Neural progenitor cell (in vitro differentiated cells): ENCODE measurements at regions not wholly inside any gene's neighbourhood (a gene's known extent, or its start where the extent isn't known, plus 50 kb on each side); places are given as distances from the start of the nearest gene placed in this dataset.

Experiments
- DNase-seq: peaks from one replicate; pipeline ENCODE4 v3.0.0-alpha.2; 2016; ENCODE audit warnings: low spot score
- H2AFZ ChIP-seq: fragments of 200-600 bp; sonication (generic); replicated peaks from 2 replicates; pipeline ENCODE4 v1.6.1; 2016; ENCODE audit warnings: antibody characterized with exemption
- H3F3A ChIP-seq: fragments of 200-600 bp; sonication (generic); 2 replicates; pipeline ENCODE4 v1.6.1; 2016; ENCODE audit warnings: antibody characterized with exemption, low read depth
- H3K27ac ChIP-seq: fragments of 200-600 bp; sonication (generic); 2 replicates; pipeline ENCODE4 v1.5.1; 2016; ENCODE audit warnings: mild to moderate bottlenecking
- H3K27me3 ChIP-seq: fragments of 200-600 bp; sonication (generic); 2 replicates; pipeline ENCODE4 v1.6.1; 2016; ENCODE audit warnings: mild to moderate bottlenecking, moderate library complexity
- H3K36me3 ChIP-seq: fragments of 200-600 bp; sonication (generic); 2 replicates; pipeline ENCODE4 v1.5.1; 2016
- H3K4me1 ChIP-seq: fragments of 200-600 bp; sonication (generic); 2 replicates; pipeline ENCODE4 v1.6.1; 2016; ENCODE audit warnings: mixed run types
- H3K4me2 ChIP-seq: fragments of 200-600 bp; sonication (generic); 2 replicates; pipeline ENCODE4 v1.6.1; 2016
- H3K4me3 ChIP-seq: fragments of 200-600 bp; sonication (generic); 2 replicates; pipeline ENCODE4 v1.5.1; 2016
- H3K79me2 ChIP-seq: fragments of 200-600 bp; sonication (generic); 2 replicates; pipeline ENCODE4 v1.6.1; 2016; ENCODE audit warnings: low read depth
- H3K9ac ChIP-seq: fragments of 200-600 bp; sonication (generic); 2 replicates; pipeline ENCODE4 v1.6.1; 2016
- H3K9me3 ChIP-seq: fragments of 200-600 bp; sonication (generic); 2 replicates; pipeline ENCODE4 v1.5.1; 2016; ENCODE audit warnings: low read depth
- H4K20me1 ChIP-seq: fragments of 200-600 bp; sonication (generic); 2 replicates; pipeline ENCODE4 v1.6.1; 2016; ENCODE audit warnings: low read depth
- H3K27ac Mint-ChIP-seq: 3 replicates; pipeline ENCODE4 v1.8.0; 2021; ENCODE audit warnings: mixed read lengths
- H3K27me3 Mint-ChIP-seq: 2 replicates; pipeline ENCODE4 v1.8.0; 2022; ENCODE audit warnings: low read depth, mild to moderate bottlenecking, inconsistent platforms, moderate library complexity, mixed read lengths; ENCODE audit not compliant: insufficient read depth
- H3K36me3 Mint-ChIP-seq: 3 replicates; pipeline ENCODE4 v1.8.0; 2021; ENCODE audit warnings: mixed read lengths
- H3K4me1 Mint-ChIP-seq: 3 replicates; pipeline ENCODE4 v1.8.0; 2021; ENCODE audit warnings: mixed read lengths
- H3K4me3 Mint-ChIP-seq: 3 replicates; pipeline ENCODE4 v1.8.0; 2021; ENCODE audit warnings: mild to moderate bottlenecking, moderate library complexity, mixed read lengths
- H3K9me3 Mint-ChIP-seq: 3 replicates; pipeline ENCODE4 v1.8.0; 2020; ENCODE audit warnings: mixed read lengths
- CTCF ChIP-seq: fragments of 200-600 bp; sonication (generic); IDR thresholded peaks from 2 replicates; pipeline ENCODE4 v1.5.1; 2017; ENCODE audit warnings: antibody characterized with exemption, mild to moderate bottlenecking
- EZH2 ChIP-seq: fragments of 200-600 bp; sonication (generic); IDR thresholded peaks from 2 replicates; pipeline ENCODE4 v1.6.1; 2017; ENCODE audit warnings: antibody characterized with exemption, mild to moderate bottlenecking, moderate library complexity
- EZH2phosphoT487 ChIP-seq: fragments of 200-600 bp; sonication (generic); IDR thresholded peaks from 2 replicates; pipeline ENCODE4 v1.6.1; 2017; ENCODE audit warnings: antibody characterized with exemption

DNA sequence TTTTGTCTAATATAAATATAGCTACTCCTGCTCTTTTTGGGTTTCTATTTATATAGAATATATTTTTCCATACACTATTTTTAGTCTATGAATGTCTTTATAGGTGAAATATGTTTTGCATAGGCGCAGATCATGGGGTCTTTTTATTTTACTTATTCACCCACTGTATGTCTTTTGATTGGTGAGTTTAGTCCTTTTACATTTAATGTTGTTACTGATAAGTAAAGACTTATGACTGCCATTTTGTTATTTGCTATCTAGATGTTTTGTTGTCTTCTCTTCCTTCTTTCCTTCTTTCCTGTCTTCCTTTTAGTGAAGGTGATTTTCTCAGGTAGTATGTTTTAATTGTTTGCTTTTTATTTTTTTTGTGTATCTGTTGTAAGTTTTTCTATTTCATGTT lies 276.8 kb upstream of the CNTNAP2 start:
- DNase-seq: no peak
- Mint-ChIP-seq H3K36me3 (no peaks in the 10 kb centered on the region), H3K27ac (no peak overlapping the region), H3K27me3 (no peaks in the 10 kb centered on the region), H3K4me3 (no peak overlapping the region), H3K9me3 (no peaks in the 10 kb centered on the region), H3K4me1 (no peaks in the 10 kb centered on the region)
- H3K9ac ChIP-seq: no peak overlapping the region
- H3K79me2 ChIP-seq: no peaks in the 10 kb centered on the region
- no peak overlapping the region for H2AFZ ChIP-seq
- TF ChIP-seq EZH2 (no peak), CTCF (no peak), EZH2phosphoT487 (no peak)
- no peaks in the 10 kb centered on the region for H3K9me3 ChIP-seq
- H4K20me1 ChIP-seq: no peaks in the 10 kb centered on the region
- no peaks in the 10 kb centered on the region for H3F3A ChIP-seq
- no peaks in the 10 kb centered on the region for H3K36me3 ChIP-seq
- no peaks in the 10 kb centered on the region for H3K4me1 ChIP-seq
- H3K27me3 ChIP-seq: no peaks in the 10 kb centered on the region
- H3K4me2 ChIP-seq: no peak overlapping the region
- no peak overlapping the region for H3K27ac ChIP-seq
- no peak overlapping the region for H3K4me3 ChIP-seq

DNA sequence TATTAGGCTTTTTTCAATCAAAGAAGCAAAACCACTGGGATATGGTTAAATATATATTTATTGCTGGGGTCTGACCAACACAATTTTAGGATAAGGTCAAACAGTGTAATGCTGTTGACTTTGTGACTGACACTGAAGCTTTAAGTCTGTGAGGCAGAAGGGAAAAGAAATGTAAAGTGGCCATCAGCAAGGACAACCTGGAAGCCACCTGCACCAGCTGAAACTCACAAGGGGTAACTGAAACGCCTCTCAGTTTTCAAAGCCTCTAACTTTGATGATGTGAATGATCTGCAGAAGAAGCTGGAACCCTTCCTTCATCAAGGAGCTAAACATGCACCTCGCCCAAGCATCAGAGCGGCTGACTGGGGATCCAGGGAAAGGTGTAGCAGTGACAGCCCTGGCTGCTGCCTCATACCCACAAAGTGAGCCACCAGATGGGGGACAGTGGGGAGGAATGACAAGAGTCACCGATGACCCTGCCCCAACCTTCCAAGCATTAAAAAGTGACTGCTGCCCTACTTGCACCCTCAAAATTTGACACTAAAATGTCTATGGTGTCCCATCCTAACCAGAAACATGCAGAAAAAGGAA lies 284.9 kb upstream of the CNTNAP2 start:
- no peak for DNase-seq
- no peaks in the 10 kb centered on the region for H3K36me3 ChIP-seq
- H3K79me2 ChIP-seq: no peaks in the 10 kb centered on the region
- H3K9me3 ChIP-seq: no peaks in the 10 kb centered on the region
- no peaks in the 10 kb centered on the region for H3K27me3 ChIP-seq
- no peak for TF ChIP-seq EZH2phosphoT487
- no peak for TF ChIP-seq EZH2
- TF ChIP-seq CTCF: no peak
- no peaks in the 10 kb centered on the region for H3K4me1 ChIP-seq
- no peaks in the 10 kb centered on the region for H3K4me1 Mint-ChIP-seq
- no peak overlapping the region for H3K27ac ChIP-seq
- no peak overlapping the region for H3K4me3 Mint-ChIP-seq
- H3F3A ChIP-seq: no peaks in the 10 kb centered on the region
- H3K9ac ChIP-seq: no peak overlapping the region
- H3K4me2 ChIP-seq: no peak overlapping the region
- H3K27ac Mint-ChIP-seq: no peak overlapping the region
- H2AFZ ChIP-seq: no peak overlapping the region
- no peak overlapping the region for H3K4me3 ChIP-seq
- H4K20me1 ChIP-seq: no peaks in the 10 kb centered on the region
- no peaks in the 10 kb centered on the region for H3K27me3 Mint-ChIP-seq
- no peaks in the 10 kb centered on the region for H3K36me3 Mint-ChIP-seq
- H3K9me3 Mint-ChIP-seq: no peaks in the 10 kb centered on the region

DNA sequence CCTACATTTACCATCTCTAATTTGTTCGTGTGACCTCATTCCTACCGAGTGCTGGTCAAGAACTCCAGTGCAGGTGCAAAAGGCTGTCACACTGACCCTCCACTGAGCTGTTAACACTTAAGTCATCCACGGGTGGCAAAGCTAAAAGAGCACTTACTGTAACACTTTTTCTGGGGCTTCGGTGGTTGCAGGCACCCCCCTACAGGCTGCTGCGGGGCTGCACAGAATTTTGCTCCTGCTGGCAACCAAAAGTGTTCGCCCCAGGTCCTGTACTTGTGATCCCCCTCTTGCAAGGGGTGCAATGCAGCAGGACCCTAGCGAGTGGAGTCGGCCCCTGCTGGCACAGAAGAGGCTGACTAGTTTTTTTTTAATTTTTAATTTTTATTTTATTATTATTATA lies 298.9 kb upstream of the CNTNAP2 start:
- Histone ChIP-seq H3K27ac (no peak overlapping the region), H3K9me3 (no peaks in the 10 kb centered on the region), H3K4me2 (no peak overlapping the region), H2AFZ (no peak overlapping the region), H3K4me1 (no peaks in the 10 kb centered on the region), H3K4me3 (no peak overlapping the region), H4K20me1 (no peaks in the 10 kb centered on the region), H3K9ac (no peak overlapping the region), H3K27me3 (no peaks in the 10 kb centered on the region), H3K79me2 (no peaks in the 10 kb centered on the region), H3K36me3 (no peaks in the 10 kb centered on the region), H3F3A (no peaks in the 10 kb centered on the region)
- DNase-seq: no peak
- TF ChIP-seq EZH2phosphoT487 (no peak), CTCF (no peak), EZH2 (no peak)
- no peak overlapping the region for H3K4me3 Mint-ChIP-seq
- H3K36me3 Mint-ChIP-seq: no peaks in the 10 kb centered on the region
- H3K27me3 Mint-ChIP-seq: peaks cover 3% of the 10 kb centered on the region
- no peaks in the 10 kb centered on the region for H3K4me1 Mint-ChIP-seq
- H3K27ac Mint-ChIP-seq: no peak overlapping the region
- H3K9me3 Mint-ChIP-seq: no peaks in the 10 kb centered on the region
